Left renal cortex interstitium (tissue), 4 donors: ENCODE measurements at regions not wholly inside any gene's neighbourhood (a gene's known extent, or its start where the extent isn't known, plus 50 kb on each side); places are given as distances from the start of the nearest gene placed in this dataset.
A peak's percentile ranks its signal among the peaks of the same experiment; 100 is the strongest.

Experiments
- DNase-seq, 4 donors: peaks; one replicate each; pipeline ENCODE4 v3.0.0-alpha.2; 2013; ENCODE audit warnings: low read depth in 4 of 4, low spot score in 2 of 4, missing footprints in 1 of 4

- DNase-seq = no peak
Measured at GRCh38 chr10:93177511-93177910, 103.8 kb downstream of the CYP26A1 start.

- no peak for DNase-seq
Measured at GRCh38 chr10:93178226-93178625, 104.5 kb downstream of the CYP26A1 start.

- DNase-seq = no peak
Measured at GRCh38 chr10:93180482-93180931, 106.8 kb downstream of the CYP26A1 start.

DNA sequence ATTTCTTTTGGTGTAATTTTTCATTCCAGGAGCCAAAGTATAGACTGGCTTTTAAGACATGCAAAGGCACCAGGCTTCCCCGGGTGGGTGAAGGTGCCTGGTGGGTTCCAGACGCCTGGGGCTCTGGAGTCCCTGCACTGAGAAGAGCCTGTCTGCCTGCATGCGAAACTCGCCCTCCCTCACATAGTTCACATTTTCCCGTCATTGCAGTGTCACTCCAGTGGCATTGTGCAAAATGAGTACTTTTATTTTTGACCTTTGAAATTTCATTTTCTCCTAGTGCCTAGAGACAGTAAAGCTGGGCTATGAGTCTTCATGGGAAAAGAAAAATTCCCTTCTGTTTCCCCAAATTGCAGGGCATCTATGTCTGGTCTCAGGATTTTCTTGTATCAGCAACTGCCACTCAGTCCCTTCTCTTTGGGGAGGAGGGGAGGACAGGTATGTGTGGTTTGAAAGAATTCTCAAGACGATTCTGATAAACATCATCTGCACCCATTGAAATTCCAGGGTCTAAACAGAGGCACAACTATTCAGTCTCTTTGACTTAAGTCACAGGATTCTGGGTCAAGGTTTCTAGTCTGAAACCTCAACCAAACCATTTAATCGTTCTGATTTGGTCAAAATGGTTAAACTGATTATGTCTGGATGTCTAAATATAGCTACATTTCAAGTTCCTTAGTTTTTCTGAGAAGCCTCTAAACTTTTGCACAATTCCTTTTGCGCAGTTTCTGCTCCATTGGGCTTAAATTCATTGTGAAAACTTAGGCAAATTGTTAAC lies 107.8 kb downstream of the CYP26A1 start:
- no peak for DNase-seq

- DNase-seq = no peak
Measured at GRCh38 chr10:93182049-93182327, 108.3 kb downstream of the CYP26A1 start.

- DNase-seq = no peak
Measured at GRCh38 chr10:93182790-93183189, 109.1 kb downstream of the CYP26A1 start.

- no peak for DNase-seq
Measured at GRCh38 chr10:93186653-93187052, 113.0 kb downstream of the CYP26A1 start.

DNA sequence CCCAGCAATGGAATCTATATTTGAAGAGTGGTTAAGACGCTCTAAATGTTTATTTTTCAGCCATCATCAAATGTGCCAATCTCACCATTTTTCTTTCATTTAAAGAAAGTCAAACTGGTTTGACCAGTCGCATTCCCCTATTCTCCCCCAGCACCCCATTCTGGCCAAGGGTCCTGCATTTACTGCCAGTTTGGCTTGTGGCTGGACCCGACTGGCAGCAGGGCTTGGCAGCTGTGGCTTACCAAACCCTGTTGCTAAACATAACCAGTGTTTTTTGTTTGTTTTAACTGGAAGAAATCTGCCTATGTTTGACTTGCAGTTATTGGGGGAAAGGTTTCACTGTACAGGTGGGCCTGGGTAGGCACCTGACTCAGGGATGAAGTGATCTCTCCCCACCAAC lies 116.3 kb downstream of the CYP26A1 start:
- DNase-seq = no peak

DNA sequence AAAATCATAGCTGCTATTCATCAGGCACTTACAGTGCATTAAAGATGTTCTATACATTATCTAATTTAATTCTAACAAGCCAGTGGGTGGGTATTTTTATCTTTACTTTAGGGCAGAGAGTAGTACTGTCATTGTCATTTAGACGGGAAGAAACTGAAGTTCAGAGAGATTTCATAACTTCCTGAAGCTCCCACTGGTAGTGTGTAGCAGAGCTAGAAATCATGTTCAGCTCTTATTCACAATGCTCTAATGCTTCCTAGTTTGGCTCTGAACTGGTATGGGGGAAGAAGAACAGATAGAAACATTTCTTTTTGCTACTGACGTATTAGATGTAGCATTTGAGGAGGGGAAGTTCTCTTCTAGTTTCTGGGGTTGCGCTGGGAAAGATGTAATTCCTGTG lies 116.7 kb downstream of the CYP26A1 start:
- no peak for DNase-seq

DNA sequence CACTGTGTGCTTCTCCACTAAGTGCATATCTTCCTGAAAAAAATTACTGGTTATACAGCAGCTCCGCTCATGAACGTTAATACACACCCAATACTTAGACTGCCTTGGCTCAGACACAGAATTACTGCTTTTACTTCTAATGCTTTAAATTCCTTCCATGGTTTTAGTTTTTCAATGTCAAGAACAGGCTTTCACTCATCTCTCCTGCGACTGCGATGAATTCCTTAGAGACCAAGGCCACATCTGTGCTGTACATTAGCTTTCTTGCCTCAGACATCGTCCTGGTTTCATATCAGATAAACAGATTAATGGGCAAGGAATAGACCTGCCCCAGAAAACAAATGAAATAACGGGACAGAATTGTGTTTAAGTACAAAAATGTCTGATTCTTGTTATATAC lies 120.2 kb downstream of the CYP26A1 start:
- DNase-seq = no peak

DNA sequence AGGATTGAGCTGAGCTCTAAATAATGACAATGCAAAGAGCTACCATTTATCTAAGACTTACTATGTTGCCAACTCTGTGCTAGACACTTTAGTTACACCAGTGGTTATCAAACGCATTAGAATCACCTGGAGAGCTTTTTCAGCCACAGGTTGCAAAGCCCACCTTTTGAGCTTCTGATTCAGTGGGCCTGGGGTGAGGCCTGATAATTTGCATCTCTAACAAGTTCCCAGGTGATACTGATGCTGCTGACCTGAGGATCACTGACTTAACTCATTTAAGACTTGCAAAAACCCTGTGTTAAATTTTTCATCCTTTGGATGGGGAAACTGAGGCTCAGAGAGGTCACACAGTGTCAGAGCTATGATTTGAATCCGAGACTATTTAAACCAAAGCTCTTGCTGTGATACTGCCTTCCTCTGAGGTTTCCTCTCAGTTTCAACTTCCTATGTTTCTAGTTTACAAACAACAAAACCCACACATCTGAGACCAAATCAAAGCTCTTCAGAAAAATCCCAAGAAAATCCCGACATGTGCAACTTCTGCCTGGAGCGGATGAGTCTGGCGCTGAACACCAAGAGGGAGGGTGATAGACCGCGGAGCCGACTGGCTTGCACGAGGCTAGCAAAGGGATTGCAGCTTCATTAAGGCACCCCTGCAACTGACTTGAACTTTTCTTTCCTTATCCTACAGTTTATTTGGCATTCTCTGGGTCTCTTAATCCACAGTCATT lies 124.9 kb downstream of the CYP26A1 start:
- DNase-seq = peak in 2 of 4 donors; percentile 30 to 38

DNA sequence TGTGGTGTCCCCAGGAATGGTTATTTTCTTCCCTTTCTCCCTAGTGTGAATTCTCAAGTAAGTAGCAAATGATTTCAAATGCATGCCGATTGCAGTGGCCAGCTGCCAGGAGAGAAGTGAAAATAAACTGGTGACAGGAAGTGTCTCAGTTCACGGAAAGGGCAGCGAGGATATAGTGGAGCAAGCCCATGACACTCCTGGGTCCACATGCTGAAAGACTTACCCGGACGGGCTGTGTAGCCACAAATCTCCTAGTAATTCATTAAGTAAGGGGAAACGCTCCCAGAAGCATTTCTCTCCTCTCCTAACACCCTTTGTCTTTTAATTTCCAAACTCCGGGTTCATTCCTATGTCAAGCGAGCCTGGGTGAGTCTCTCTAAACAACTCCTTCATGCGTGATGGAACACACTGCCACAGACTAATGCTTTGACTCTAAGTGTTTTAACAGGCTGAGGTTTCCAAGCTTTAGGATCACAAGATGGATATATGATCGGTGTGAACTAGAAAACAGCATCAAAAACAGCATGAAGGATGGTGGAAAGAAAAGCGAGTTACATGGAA lies 125.6 kb downstream of the CYP26A1 start:
- DNase-seq = peak; percentile 58 to 77 (median 74)

- DNase-seq = no peak
Measured at GRCh38 chr10:93204494-93205485, 131.1 kb downstream of the CYP26A1 start.

- DNase-seq = no peak
Measured at GRCh38 chr10:93206652-93207051, 133.0 kb downstream of the CYP26A1 start.

DNA sequence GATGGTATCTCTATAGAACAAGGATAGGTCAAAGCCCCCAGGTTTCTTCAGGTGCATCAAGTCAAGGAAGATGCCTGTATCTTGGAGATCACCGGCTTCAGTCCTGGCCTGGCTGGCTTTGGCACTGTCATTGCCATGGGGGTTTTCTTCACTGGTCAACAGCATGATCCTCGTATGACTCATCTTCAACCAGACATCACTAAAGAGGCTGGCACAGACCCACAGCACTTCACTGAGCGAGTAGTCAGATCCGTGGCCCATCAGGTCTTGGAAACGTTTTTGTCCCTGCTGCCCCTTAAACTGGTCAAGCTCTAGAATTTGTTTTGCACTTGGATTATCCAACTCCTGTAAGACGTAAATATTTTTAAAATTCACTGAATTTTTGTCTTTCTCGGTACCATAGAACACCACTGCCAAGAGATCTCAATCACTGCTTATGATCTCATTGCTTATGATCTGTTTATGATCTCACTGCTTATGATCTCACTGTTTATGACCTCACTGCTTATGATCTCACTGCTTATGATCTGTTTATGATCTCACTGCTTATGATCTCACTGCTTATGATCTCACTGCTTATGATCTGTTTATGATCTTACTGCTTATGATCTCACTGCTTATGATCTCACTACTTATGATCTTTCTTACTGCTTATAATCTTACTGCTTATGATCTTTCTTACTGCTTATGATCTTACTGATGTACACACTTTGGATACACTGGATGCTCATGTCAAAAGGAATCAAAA lies 135.2 kb downstream of the CYP26A1 start:
- no peak for DNase-seq

DNA sequence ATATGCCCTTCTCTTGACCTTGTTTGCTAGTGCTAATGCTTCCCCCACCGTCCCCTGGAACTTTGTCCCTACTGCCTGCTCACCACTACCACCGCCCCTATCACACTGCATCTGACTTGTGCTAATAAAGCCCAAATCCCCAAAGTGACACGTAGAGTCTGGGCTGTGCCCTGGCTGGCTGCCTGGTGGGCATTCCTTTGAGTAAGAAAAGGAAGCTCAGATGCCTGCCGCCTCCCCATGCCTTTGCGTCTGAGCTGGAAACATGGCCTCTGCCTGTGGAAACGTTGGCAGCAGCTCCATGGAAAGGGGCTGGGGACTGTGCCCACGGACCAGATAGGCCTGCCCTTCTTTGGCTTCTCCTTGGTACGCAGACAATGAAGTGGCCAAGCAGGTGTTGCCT lies 138.3 kb downstream of the CYP26A1 start:
- no peak for DNase-seq

GRCh38 chr10:93215312-93215711 lies 141.6 kb downstream of the CYP26A1 start:
- no peak for DNase-seq

- DNase-seq = no peak
Measured at GRCh38 chr10:93216341-93216985, 142.8 kb downstream of the CYP26A1 start.

- no peak for DNase-seq
Measured at GRCh38 chr10:93218386-93218785, 144.7 kb downstream of the CYP26A1 start.

DNA sequence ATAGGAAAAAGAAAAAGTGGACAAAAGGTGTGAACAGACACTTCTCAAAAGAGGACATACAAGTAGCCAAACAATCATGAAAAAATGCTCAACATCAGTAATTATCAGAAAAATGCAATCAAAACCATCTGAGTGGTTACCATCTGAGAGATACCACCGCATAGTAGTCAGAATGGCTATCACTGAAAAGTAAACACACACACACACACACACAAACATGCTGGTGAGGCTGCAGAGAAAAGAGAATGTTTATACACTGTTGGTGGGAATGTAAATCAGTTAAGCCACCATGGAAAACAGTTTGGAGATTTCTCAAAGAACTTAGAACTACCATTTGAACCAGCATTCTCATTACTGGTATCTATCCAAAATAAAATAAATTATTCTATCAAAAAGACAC lies 145.7 kb downstream of the CYP26A1 start:
- DNase-seq = no peak
